Choroid plexus epithelial cell (primary cell): ENCODE measurements at regions not wholly inside any gene's neighbourhood (a gene's known extent, or its start where the extent isn't known, plus 50 kb on each side); places are given as distances from the start of the nearest gene placed in this dataset.

Experiments used
- DNase-seq: peaks from one replicate; pipeline ENCODE4 v3.0.0-alpha.2; 2010; ENCODE audit warnings: low read depth
- H3K4me3 ChIP-seq: 2 replicates; pipeline ENCODE4 v1.5.1; 2011; ENCODE audit warnings: low read depth, mild to moderate bottlenecking, control low read depth, low read length, moderate library complexity
- TF ChIP-seq, protein P1 (sequence below): conservative IDR thresholded peaks from 2 replicates; pipeline ENCODE4 v1.5.1; 2011; ENCODE audit warnings: low read depth, mild to moderate bottlenecking, control low read depth, inconsistent platforms, low read length, moderate library complexity

DNA sequence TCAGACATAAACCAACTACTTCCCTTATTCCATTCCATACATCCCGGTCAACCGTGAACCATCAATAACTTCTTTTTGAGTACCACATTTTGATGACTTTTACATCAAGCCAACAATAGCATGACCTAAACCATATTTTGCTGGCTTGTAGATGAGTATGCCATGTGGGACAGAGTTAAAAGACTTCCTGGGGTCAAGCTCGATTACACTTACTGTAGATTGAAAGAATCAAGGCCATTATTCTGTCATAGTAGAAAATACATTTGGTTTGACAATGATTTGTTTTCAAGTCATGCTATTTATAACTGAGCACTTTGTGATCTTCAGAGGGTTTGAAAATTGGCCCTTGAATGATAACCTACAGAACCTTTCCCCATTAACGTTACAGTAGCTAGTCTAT lies 1086.9 kb upstream of the PCDH20 start:
- TF ChIP-seq, protein P1, sequence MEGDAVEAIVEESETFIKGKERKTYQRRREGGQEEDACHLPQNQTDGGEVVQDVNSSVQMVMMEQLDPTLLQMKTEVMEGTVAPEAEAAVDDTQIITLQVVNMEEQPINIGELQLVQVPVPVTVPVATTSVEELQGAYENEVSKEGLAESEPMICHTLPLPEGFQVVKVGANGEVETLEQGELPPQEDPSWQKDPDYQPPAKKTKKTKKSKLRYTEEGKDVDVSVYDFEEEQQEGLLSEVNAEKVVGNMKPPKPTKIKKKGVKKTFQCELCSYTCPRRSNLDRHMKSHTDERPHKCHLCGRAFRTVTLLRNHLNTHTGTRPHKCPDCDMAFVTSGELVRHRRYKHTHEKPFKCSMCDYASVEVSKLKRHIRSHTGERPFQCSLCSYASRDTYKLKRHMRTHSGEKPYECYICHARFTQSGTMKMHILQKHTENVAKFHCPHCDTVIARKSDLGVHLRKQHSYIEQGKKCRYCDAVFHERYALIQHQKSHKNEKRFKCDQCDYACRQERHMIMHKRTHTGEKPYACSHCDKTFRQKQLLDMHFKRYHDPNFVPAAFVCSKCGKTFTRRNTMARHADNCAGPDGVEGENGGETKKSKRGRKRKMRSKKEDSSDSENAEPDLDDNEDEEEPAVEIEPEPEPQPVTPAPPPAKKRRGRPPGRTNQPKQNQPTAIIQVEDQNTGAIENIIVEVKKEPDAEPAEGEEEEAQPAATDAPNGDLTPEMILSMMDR: no peak
- no peak for DNase-seq
- no peak overlapping the region for H3K4me3 ChIP-seq

DNA sequence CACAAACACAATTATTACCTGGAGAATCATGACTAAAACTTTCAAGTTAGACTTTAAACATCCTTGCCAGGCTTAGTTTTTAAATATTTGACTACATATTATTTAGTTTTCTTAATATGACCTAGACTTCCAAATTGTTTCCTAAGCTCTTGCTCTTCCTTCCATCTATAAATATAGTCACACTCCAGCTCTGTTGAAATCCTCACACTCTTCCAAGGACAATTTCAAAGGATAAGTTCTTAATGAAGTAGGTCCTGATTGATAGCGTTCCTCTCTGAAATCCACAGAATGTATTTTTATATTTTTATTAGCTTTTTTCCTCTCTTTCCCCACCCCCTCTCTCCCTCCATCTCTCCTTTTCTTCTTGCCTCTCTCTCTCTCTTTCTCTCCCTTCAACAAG lies 1074.1 kb upstream of the PCDH20 start:
- TF ChIP-seq, protein P1: no peak
- DNase-seq: no peak
- no peak overlapping the region for H3K4me3 ChIP-seq

DNA sequence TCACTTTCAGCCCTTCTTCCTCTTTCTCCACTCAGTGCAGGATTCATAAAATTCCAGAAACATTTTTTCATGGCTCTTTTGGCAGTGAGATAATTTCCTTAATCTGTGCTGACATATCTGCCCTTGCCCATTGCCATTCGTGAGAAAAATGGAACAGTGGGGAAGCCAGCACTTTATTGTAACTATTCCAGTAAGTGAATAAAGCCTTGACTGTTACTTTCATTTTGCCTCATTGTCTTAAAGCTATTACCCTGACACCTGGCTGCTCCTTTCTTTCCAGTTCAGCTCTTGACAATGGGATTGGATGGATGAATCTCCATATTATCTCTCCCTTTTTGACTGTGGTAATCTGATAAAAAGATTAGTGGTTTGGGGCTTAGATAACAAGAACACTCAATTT lies 1068.1 kb upstream of the PCDH20 start:
- TF ChIP-seq, protein P1: no peak
- peak; percentile 2 for DNase-seq
- no peak overlapping the region for H3K4me3 ChIP-seq

DNA sequence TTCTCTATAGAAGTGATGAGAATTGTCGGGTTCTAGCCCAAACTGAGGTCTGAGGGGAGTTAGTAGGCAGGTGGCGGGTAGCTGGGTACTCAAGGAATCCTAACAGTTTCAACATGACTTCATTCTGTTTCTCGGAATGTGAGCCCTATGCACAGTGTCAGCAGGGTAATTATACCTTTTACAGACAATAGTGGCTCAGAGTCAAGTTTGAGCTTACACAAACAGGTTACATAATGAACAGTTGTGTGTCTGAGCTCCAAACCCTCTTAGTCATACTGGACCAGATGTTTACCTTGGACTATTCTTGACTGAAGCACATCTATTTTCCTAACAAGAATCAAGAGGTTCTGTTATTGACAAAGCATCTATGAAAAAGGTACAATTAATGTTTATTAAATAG lies 1066.7 kb upstream of the PCDH20 start:
- H3K4me3 ChIP-seq: no peak overlapping the region
- DNase-seq: no peak
- TF ChIP-seq, protein P1: no peak

DNA sequence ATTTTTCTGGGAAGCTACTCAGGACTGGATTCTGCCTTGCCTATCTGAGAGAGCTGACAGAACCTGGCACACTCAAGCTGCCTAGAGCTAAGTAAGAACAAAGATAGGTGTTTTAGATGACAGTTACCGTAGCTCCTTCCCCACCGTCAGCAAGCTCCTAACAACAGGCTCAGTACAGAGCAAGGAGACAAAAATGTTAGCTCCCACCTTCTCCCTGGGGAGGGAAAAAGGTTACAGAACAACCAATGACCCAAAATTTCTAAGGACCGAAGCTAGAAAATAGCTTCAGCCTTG lies 1058.2 kb upstream of the PCDH20 start:
- H3K4me3 ChIP-seq: no peak overlapping the region
- TF ChIP-seq, protein P1: no peak

DNA sequence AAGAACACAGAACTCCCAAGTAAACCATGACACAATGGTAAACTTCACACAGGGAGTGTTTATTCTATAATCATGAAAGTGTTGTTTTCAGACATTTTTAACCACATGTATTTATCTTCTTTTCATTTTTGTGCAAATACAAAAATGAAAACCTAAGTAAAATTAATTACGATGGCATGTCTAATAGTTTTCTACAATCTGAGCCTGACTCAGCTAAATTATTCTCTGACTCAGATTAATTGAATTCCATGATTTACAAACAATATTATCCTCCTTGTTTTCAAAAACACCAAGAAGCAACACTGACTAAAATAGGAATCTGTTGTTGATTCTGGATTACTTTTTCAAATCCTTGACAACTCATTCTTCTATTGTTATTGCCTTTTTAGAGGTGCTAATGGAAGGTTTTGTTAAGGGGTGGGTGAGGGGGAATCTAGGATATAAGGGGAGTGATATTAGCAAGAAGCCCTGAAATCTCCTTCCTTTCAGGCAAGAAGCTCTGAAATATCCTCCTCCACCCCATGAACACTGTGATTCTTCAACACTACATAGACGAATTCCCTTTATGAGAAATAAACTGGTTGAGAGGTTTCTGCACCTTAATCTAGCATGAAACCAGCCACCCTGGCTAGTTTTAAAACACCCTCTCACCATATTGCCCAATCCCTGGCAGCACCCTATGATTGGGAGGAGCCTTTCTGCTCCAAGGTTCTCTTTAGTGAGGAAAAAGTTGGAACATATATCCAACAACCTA lies 1057.7 kb upstream of the PCDH20 start:
- TF ChIP-seq, protein P1: no peak
- H3K4me3 ChIP-seq: no peak overlapping the region
- DNase-seq: no peak

More for the DNA sequence above, 1058.2 kb upstream of the PCDH20 start:
- DNase-seq: no peak

DNA sequence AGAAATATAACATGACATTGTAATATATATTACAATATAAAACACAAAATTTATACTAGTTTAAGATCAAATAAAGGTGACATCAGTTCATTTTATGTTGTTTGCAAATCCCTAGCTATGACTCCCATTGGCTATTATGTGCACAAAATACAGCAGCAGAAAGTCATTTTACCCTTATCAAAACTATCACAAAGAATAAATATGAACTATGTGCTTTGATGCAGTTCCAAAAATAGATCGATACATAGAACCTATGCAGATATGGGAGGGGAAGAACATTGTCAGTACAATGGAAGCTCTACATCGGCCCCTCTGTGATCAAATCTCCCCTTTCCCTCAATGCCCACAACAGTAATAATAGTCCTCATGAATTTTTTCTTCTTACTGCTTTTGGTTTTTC lies 1038.1 kb upstream of the PCDH20 start:
- no peak for DNase-seq
- no peak overlapping the region for H3K4me3 ChIP-seq
- TF ChIP-seq, protein P1: no peak
